OCI-LY3 (cell line): ENCODE measurements at regions not wholly inside any gene's neighbourhood (a gene's known extent, or its start where the extent isn't known, plus 50 kb on each side); places are given as distances from the start of the nearest gene placed in this dataset.

Source experiments
- H2AFZ ChIP-seq: fragments of 200-600, 300-600 bp; shearing (Covaris generic); 2 replicates; pipeline ENCODE4 v1.6.0; 2014; ENCODE audit warnings: antibody characterized with exemption, low read depth, low read length
- H3K27ac ChIP-seq: fragments of 200-600, 300-600 bp; sonication (generic); 2 replicates; pipeline ENCODE4 v1.5.1; 2014; ENCODE audit warnings: mild to moderate bottlenecking, low read length, moderate library complexity, mixed read lengths
- H3K27me3 ChIP-seq: fragments of 200-600, 300-600 bp; sonication (generic); 2 replicates; pipeline ENCODE4 v1.6.1; 2014; ENCODE audit warnings: low read depth, low read length, mixed read lengths
- H3K36me3 ChIP-seq: fragments of 200-600, 300-600 bp; sonication (generic); replicated peaks from 2 replicates; pipeline ENCODE3; 2014; ENCODE audit warnings: low read depth, low read length, mixed read lengths
- H3K4me1 ChIP-seq: fragments of 300-600, 200-600 bp; sonication (generic); 2 replicates; pipeline ENCODE4 v1.6.1; 2014; ENCODE audit warnings: low read length, mixed read lengths
- H3K4me2 ChIP-seq: fragments of 200-600, 300-600 bp; sonication (generic); 2 replicates; pipeline ENCODE4 v1.6.1; 2014; ENCODE audit warnings: low read length, mixed read lengths
- H3K4me3 ChIP-seq: fragments of 300-600, 200-600 bp; sonication (generic); 2 replicates; pipeline ENCODE4 v1.5.1; 2014; ENCODE audit warnings: antibody characterized with exemption, mild to moderate bottlenecking, low read length, moderate library complexity
- H3K79me2 ChIP-seq: fragments of 300-600, 200-600 bp; shearing (Covaris generic); 2 replicates; pipeline ENCODE4 v1.6.1; 2014; ENCODE audit warnings: mild to moderate bottlenecking, low read length, mixed read lengths
- H3K9ac ChIP-seq: fragments of 300-600, 200-600 bp; shearing (Covaris generic); 2 replicates; pipeline ENCODE4 v1.6.0; 2014; ENCODE audit warnings: mild to moderate bottlenecking, low read length, moderate library complexity
- H3K9me3 ChIP-seq: fragments of 200-600, 300-600 bp; shearing (Covaris generic); 2 replicates; pipeline ENCODE4 v1.6.1; 2014; ENCODE audit warnings: low read length, mixed read lengths; ENCODE audit not compliant: insufficient read depth
- H4K20me1 ChIP-seq: fragments of 200-600, 300-600 bp; sonication (generic); 2 replicates; pipeline ENCODE4 v1.6.1; 2016; ENCODE audit warnings: low read length, mixed read lengths; ENCODE audit not compliant: insufficient read depth
- EZH2phosphoT487 ChIP-seq: fragments of 200-600 bp; shearing (Covaris generic); IDR thresholded peaks from 2 replicates; pipeline ENCODE4 v1.6.1; 2018; ENCODE audit warnings: antibody characterized with exemption, mixed run types, low read depth
- TF ChIP-seq, protein P1 (sequence below): fragments of 200-600, 300-600 bp; sonication (generic); IDR thresholded peaks from 2 replicates; pipeline ENCODE4 v1.5.1; 2014; ENCODE audit warnings: antibody characterized with exemption, low read length, low read depth

DNA sequence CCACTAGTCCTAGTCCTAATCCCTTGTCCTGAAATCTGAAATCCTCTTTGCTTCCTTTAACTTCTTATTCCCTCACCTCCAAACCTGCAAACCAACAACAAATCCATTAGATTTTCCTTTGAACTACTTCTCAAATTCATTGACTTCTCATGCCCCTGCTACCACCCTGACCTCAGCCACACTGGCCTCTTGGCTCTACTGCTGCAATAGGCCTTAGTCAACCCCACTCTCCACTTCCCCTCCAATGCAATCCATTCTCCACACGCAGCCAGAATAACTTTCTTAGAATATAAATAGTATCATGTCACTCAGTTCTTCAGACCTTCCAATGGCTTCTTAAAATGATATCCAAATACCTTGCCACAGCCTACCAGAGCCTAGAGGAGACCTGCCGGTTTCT, 131.1 kb upstream of the GADL1 start:
- H2AFZ ChIP-seq: no peak overlapping the region
- H3K4me3 ChIP-seq: no peak overlapping the region
- no peak for TF ChIP-seq EZH2phosphoT487
- TF ChIP-seq, protein P1, sequence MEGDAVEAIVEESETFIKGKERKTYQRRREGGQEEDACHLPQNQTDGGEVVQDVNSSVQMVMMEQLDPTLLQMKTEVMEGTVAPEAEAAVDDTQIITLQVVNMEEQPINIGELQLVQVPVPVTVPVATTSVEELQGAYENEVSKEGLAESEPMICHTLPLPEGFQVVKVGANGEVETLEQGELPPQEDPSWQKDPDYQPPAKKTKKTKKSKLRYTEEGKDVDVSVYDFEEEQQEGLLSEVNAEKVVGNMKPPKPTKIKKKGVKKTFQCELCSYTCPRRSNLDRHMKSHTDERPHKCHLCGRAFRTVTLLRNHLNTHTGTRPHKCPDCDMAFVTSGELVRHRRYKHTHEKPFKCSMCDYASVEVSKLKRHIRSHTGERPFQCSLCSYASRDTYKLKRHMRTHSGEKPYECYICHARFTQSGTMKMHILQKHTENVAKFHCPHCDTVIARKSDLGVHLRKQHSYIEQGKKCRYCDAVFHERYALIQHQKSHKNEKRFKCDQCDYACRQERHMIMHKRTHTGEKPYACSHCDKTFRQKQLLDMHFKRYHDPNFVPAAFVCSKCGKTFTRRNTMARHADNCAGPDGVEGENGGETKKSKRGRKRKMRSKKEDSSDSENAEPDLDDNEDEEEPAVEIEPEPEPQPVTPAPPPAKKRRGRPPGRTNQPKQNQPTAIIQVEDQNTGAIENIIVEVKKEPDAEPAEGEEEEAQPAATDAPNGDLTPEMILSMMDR: no peak
- no peaks in the 10 kb centered on the region for H4K20me1 ChIP-seq
- no peaks in the 10 kb centered on the region for H3K36me3 ChIP-seq
- H3K27me3 ChIP-seq: no peaks in the 10 kb centered on the region
- no peak overlapping the region for H3K9ac ChIP-seq
- no peaks in the 10 kb centered on the region for H3K9me3 ChIP-seq
- no peak overlapping the region for H3K4me2 ChIP-seq
- H3K4me1 ChIP-seq: peaks cover 3% of the 10 kb centered on the region; the same call in 1 of the 2 replicates
- H3K79me2 ChIP-seq: no peaks in the 10 kb centered on the region
- no peak overlapping the region for H3K27ac ChIP-seq

- Histone ChIP-seq H3K9ac (no peak overlapping the region), H3K9me3 (no peaks in the 10 kb centered on the region), H3K27me3 (no peaks in the 10 kb centered on the region), H3K4me2 (no peak overlapping the region), H3K4me1 (peaks cover 3% of the 10 kb centered on the region; the same call in 1 of the 2 replicates), H3K4me3 (no peak overlapping the region), H3K27ac (no peak overlapping the region), H3K36me3 (no peaks in the 10 kb centered on the region), H4K20me1 (no peaks in the 10 kb centered on the region), H2AFZ (no peak overlapping the region), H3K79me2 (no peaks in the 10 kb centered on the region)
- TF ChIP-seq EZH2phosphoT487: no peak
- TF ChIP-seq, protein P1: no peak
Observed at GRCh38 chr3:31027191-31027761, 132.8 kb upstream of the GADL1 start.

DNA sequence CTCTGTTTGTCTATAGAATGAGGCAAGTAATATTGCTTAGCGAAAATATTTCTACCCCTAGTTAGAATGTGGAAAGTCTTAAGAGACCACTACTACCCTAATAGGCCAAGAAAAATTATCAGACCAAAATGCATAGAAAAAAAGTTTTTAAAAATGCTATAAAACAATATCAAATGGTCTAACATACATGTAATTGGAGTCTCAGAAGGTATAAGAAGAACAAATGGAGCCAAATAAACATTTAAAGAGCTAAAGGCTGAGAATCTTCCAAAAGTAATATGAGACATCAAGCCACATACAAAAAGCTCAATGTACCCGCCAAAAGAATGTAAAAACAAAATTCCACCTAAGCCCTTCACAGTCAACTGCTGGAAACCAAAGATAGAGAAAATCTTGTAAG, 133.5 kb upstream of the GADL1 start:
- Histone ChIP-seq H3K4me2 (no peak overlapping the region), H2AFZ (no peak overlapping the region), H4K20me1 (no peaks in the 10 kb centered on the region), H3K27ac (no peak overlapping the region), H3K9ac (no peak overlapping the region), H3K4me1 (peaks cover 3% of the 10 kb centered on the region; the same call in 1 of the 2 replicates), H3K4me3 (no peak overlapping the region), H3K79me2 (no peaks in the 10 kb centered on the region), H3K9me3 (no peaks in the 10 kb centered on the region), H3K36me3 (no peaks in the 10 kb centered on the region), H3K27me3 (no peaks in the 10 kb centered on the region)
- no peak for TF ChIP-seq EZH2phosphoT487
- TF ChIP-seq, protein P1: no peak

- no peak overlapping the region for H3K4me2 ChIP-seq
- peaks cover 3% of the 10 kb centered on the region; the same call in 1 of the 2 replicates for H3K4me1 ChIP-seq
- H3K36me3 ChIP-seq: no peaks in the 10 kb centered on the region
- no peaks in the 10 kb centered on the region for H4K20me1 ChIP-seq
- no peak overlapping the region for H2AFZ ChIP-seq
- no peaks in the 10 kb centered on the region for H3K79me2 ChIP-seq
- H3K9me3 ChIP-seq: no peaks in the 10 kb centered on the region
- H3K27ac ChIP-seq: no peak overlapping the region
- H3K27me3 ChIP-seq: no peaks in the 10 kb centered on the region
- TF ChIP-seq, protein P1: no peak
- no peak for TF ChIP-seq EZH2phosphoT487
- H3K9ac ChIP-seq: no peak overlapping the region
- H3K4me3 ChIP-seq: no peak overlapping the region
Observed at GRCh38 chr3:31028766-31029165, 134.3 kb upstream of the GADL1 start.
